Brain microvascular endothelial cell (primary cell): ENCODE measurements at regions not wholly inside any gene's neighbourhood (a gene's known extent, or its start where the extent isn't known, plus 50 kb on each side); places are given as distances from the start of the nearest gene placed in this dataset.
A peak's percentile ranks its signal among the peaks of the same experiment; 100 is the strongest.

Experiments
- DNase-seq: peaks from one replicate; pipeline ENCODE4 v3.0.0-alpha.2; 2020
- H3K27ac ChIP-seq: fragments of 250-450 bp; sonication (Bioruptor Pico); 2 replicates; pipeline ENCODE4 v1.5.1; 2020; ENCODE audit warnings: mild to moderate bottlenecking, moderate library complexity
- H3K27me3 ChIP-seq: fragments of 250-450 bp; sonication (Bioruptor Pico); replicated peaks from 2 replicates; pipeline ENCODE4 v1.5.1; 2020; ENCODE audit warnings: mild to moderate bottlenecking
- H3K36me3 ChIP-seq: fragments of 250-450 bp; sonication (Bioruptor Pico); replicated peaks from 2 replicates; pipeline ENCODE4 v1.5.1; 2020; ENCODE audit warnings: mild to moderate bottlenecking
- H3K4me3 ChIP-seq: 2 replicates; pipeline ENCODE4 v1.5.1; 2011; ENCODE audit warnings: low read depth, mild to moderate bottlenecking, control low read depth, low read length, moderate library complexity
- CTCF ChIP-seq: IDR thresholded peaks from 2 replicates; pipeline ENCODE4 v1.5.1; 2011; ENCODE audit warnings: low read depth, mild to moderate bottlenecking, moderate library complexity, low read length, control low read depth, inconsistent platforms; ENCODE audit errors: missing control alignments
- in situ Hi-C: cut with HindIII; loops from 2 replicates; pipeline ENCODE4 v1.10.0; 2017; ENCODE audit warnings: low sequenced_read_pairs, low pct_ligation_motif_present

- TF ChIP-seq CTCF = no peak
- in situ Hi-C loops = no loop called here
- Histone ChIP-seq H3K36me3 (peaks cover 12% of the 10 kb centered on the region), H3K27ac (peak overlapping the region; percentile 22), H3K4me3 (no peak overlapping the region), H3K27me3 (no peaks in the 10 kb centered on the region)
- peak; percentile 76 for DNase-seq
Measured at GRCh38 chr3:159897331-159898075, 91.1 kb upstream of the IL12A start.

- no peak for TF ChIP-seq CTCF
- no peak overlapping the region for H3K27ac ChIP-seq
- H3K27me3 ChIP-seq = no peaks in the 10 kb centered on the region
- in situ Hi-C loops = no loop called here
- peaks cover 8% of the 10 kb centered on the region for H3K36me3 ChIP-seq
- H3K4me3 ChIP-seq = no peak overlapping the region
- DNase-seq = no peak
Measured at GRCh38 chr3:159898147-159898546, 90.5 kb upstream of the IL12A start.

- in situ Hi-C loops = no loop called here
- no peak overlapping the region for H3K4me3 ChIP-seq
- no peaks in the 10 kb centered on the region for H3K27me3 ChIP-seq
- peaks cover 7% of the 10 kb centered on the region for H3K36me3 ChIP-seq
- DNase-seq = no peak
- H3K27ac ChIP-seq = no peak overlapping the region
- TF ChIP-seq CTCF = no peak
Measured at GRCh38 chr3:159899166-159899565, 89.5 kb upstream of the IL12A start.

- no peak overlapping the region for H3K4me3 ChIP-seq
- no peak for TF ChIP-seq CTCF
- in situ Hi-C loops = no loop called here
- no peak overlapping the region for H3K27ac ChIP-seq
- H3K36me3 ChIP-seq = peaks cover 3% of the 10 kb centered on the region
- H3K27me3 ChIP-seq = no peaks in the 10 kb centered on the region
- no peak for DNase-seq
Measured at GRCh38 chr3:159902546-159903314, 85.9 kb upstream of the IL12A start.

GRCh38 chr3:159904455-159904854, 84.2 kb upstream of the IL12A start:
- in situ Hi-C loops = no loop called here
- TF ChIP-seq CTCF = no peak
- H3K27me3 ChIP-seq = no peaks in the 10 kb centered on the region
- no peak for DNase-seq
- H3K4me3 ChIP-seq = no peak overlapping the region
- H3K27ac ChIP-seq = no peak overlapping the region
- H3K36me3 ChIP-seq = no peaks in the 10 kb centered on the region
